RCC 7860 (cell line): ENCODE measurements at regions not wholly inside any gene's neighbourhood (a gene's known extent, or its start where the extent isn't known, plus 50 kb on each side); places are given as distances from the start of the nearest gene placed in this dataset.
"Not testable (repeated sequence)": the region's sequence is repeated elsewhere in the genome, so short reads cannot be mapped to it uniquely, and the experiment has no call there.

Source experiments
- DNase-seq: peaks from one replicate; pipeline ENCODE4 v3.0.0-alpha.2; 2015; ENCODE audit warnings: low spot score
- FAIRE-seq: peaks from 2 replicates; lab custom pipeline; 2012; peaks lifted over from hg19 to GRCh38; lab: Jason Lieb, UNC

- DNase-seq (no peak), FAIRE-seq (no peak)
These were observed 553.7 kb upstream of the MDGA2 start for GRCh38 chr14:48229091-48229490.

GRCh38 chr14:48193893-48194292, 518.5 kb upstream of the MDGA2 start:
- FAIRE-seq = no peak

GRCh38 chr14:48149624-48150023, 474.2 kb upstream of the MDGA2 start:
- DNase-seq, FAIRE-seq: not testable (repeated sequence)

More at GRCh38 chr14:48193893-48194292, 518.5 kb upstream of the MDGA2 start:
- DNase-seq = no peak

GRCh38 chr14:48140804-48141203, 465.4 kb upstream of the MDGA2 start:
- FAIRE-seq (no peak), DNase-seq (no peak)

GRCh38 chr14:48129472-48129871, 454.1 kb upstream of the MDGA2 start:
- DNase-seq (no peak), FAIRE-seq (no peak)

- FAIRE-seq = no peak
- no peak for DNase-seq
These were observed 452.3 kb upstream of the MDGA2 start for GRCh38 chr14:48127674-48128073.

- DNase-seq (no peak), FAIRE-seq (no peak)
These were observed 450.2 kb upstream of the MDGA2 start for GRCh38 chr14:48125654-48126053.

- FAIRE-seq (no peak), DNase-seq (no peak)
These were observed 438.3 kb upstream of the MDGA2 start for GRCh38 chr14:48113713-48114112.

GRCh38 chr14:48111151-48111550, 435.7 kb upstream of the MDGA2 start:
- no peak for DNase-seq
- no peak for FAIRE-seq

GRCh38 chr14:48107646-48108045, 432.2 kb upstream of the MDGA2 start:
- no peak for DNase-seq
- no peak for FAIRE-seq

GRCh38 chr14:48096897-48097296, 421.5 kb upstream of the MDGA2 start:
- FAIRE-seq (no peak), DNase-seq (no peak)

GRCh38 chr14:48086516-48086915, 411.1 kb upstream of the MDGA2 start:
- no peak for FAIRE-seq
- no peak for DNase-seq

- FAIRE-seq (no peak), DNase-seq (no peak)
These were observed 400.1 kb upstream of the MDGA2 start for GRCh38 chr14:48075487-48075886.

- no peak for DNase-seq
- FAIRE-seq = no peak
These were observed 377.6 kb upstream of the MDGA2 start for GRCh38 chr14:48052973-48053372.

GRCh38 chr14:48035836-48036235, 360.4 kb upstream of the MDGA2 start:
- FAIRE-seq (no peak), DNase-seq (no peak)

GRCh38 chr14:48027115-48027514, 351.7 kb upstream of the MDGA2 start:
- FAIRE-seq (no peak), DNase-seq (no peak)

- FAIRE-seq (no peak), DNase-seq (no peak)
These were observed 348.5 kb upstream of the MDGA2 start for GRCh38 chr14:48023881-48024280.

- not testable (repeated sequence) for FAIRE-seq, DNase-seq
These were observed 336.1 kb upstream of the MDGA2 start for GRCh38 chr14:48011484-48011883.

- FAIRE-seq (no peak), DNase-seq (no peak)
These were observed 333.2 kb upstream of the MDGA2 start for GRCh38 chr14:48008646-48009045.

- FAIRE-seq (no peak), DNase-seq (no peak)
These were observed 330.6 kb upstream of the MDGA2 start for GRCh38 chr14:48005986-48006385.

- FAIRE-seq = no peak
- DNase-seq = no peak
These were observed 318.5 kb upstream of the MDGA2 start for GRCh38 chr14:47993883-47994282.

- no peak for DNase-seq
- FAIRE-seq = no peak
These were observed 312.8 kb upstream of the MDGA2 start for GRCh38 chr14:47988175-47988574.

GRCh38 chr14:47978871-47979270, 303.5 kb upstream of the MDGA2 start:
- FAIRE-seq = no peak
- no peak for DNase-seq

GRCh38 chr14:47976139-47976538, 300.7 kb upstream of the MDGA2 start:
- FAIRE-seq (no peak), DNase-seq (no peak)
